Ammon's horn (tissue), 1 donor: ENCODE measurements at regions not wholly inside any gene's neighbourhood (a gene's known extent, or its start where the extent isn't known, plus 50 kb on each side); places are given as distances from the start of the nearest gene placed in this dataset.

Experiments
- DNase-seq: peaks from one replicate; pipeline ENCODE4 v3.0.0-alpha.2; 2016; ENCODE audit warnings: low spot score

DNA sequence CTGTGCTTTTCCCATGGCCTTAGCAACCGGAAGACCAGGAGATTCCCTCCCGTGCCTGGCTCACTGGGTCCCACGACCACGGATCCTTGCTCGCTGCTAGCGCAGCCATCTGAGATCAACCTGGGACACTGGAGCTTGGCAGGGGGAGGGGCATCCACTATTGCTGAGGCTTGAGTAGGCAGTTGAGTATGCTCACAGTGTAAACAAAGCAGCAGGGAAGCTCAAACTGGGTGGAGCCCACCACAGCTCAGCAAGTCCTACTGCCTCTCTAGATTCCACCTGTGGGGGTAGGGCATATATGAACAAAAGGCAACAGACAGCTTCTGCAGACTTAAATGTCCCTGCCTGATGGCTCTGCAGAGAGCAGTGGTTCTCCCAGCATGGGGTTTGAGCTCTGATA is 697.0 kb downstream of the SORCS1 start:
- no peak for DNase-seq

DNA sequence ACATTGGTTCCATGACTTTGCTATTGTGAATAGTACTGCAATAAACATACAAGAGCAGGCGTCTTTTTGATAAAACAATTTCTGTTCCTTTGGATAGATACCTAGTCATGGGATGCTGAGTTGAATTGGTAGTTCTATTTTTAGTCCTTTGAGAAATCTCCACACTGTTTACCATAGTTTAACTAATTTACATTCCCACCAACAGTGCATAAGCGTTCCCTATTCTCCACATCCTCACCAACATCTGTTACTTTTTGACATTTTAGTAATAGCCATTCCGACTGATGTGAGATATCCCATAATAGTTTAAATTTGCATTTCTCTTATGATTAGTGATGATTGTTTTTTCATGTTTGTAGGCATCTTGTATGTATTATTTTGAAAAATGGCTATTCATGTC is 707.0 kb downstream of the SORCS1 start:
- DNase-seq, result no peak

DNA sequence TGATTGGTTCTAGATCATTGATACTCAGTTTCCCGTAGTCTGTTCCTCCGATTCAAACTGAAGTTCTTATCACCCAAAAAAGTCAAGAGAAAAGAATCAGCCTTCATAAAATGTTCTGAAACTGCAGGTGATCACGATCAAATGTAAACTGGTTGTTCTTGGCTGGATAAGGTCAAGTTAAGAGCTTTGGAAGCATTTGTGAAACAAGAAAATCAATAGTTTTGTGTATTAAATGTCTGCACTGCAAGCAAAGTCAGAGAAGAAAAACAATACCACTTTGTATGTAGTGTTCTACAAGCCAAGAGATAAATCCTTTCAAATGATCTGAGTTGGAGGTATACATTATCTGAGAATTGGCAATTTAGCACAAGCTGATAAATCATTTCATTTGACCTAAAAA is 710.3 kb downstream of the SORCS1 start:
- no peak for DNase-seq

DNA sequence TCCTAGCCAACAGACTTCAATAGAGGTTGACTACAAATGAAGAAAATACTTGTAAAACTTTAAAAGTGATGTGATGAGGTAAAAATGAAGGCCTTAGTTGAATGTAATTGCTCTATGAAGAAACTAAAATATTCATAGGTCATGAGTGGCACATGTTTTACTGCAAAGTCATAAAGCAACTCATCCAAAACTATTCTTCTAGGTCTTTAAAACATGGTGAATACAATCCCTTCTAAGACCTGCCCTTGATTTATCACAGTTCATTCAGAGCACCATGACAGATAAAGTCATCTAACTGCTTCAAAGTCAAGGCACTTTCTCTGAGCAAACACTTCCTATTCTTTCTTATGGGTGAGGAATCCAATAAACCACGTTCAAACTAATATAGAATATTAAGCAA is 713.5 kb downstream of the SORCS1 start:
- DNase-seq, result no peak

DNA sequence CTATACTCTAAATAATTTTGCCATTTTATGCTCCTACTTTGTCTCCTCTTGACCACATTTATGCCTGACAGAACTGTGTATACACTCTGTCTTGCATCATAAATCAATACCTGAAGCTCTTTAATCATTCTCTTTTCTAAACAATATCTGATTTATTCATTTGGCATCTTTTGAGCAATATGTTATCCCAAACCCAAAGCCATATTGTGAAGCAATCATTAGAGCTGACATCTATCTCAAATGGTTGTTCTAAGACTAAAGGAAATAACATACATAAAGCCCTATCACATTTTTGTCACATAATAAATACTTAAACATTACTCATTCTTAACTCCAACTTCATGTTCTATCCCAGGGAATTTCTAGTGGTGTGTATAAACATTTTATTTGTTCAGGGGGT is 717.6 kb downstream of the SORCS1 start:
- DNase-seq, result no peak

DNA sequence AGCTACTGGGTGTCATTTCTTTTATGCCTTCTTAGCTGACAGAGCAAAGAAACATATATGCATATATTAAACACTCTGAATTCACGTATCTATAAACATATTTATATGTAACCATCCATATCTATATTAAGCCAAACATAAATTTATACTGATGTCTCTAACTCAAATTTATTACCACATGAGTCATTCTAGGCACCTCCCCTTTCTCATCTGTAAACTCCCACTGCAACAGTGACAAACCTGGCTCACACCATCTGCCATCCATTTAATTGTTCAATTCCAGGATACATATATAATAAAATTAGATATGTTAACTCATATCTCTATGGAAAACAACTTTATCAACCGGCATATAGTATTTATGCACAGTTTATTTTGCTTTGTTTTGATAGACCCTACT is 722.3 kb downstream of the SORCS1 start:
- DNase-seq, result no peak

DNA sequence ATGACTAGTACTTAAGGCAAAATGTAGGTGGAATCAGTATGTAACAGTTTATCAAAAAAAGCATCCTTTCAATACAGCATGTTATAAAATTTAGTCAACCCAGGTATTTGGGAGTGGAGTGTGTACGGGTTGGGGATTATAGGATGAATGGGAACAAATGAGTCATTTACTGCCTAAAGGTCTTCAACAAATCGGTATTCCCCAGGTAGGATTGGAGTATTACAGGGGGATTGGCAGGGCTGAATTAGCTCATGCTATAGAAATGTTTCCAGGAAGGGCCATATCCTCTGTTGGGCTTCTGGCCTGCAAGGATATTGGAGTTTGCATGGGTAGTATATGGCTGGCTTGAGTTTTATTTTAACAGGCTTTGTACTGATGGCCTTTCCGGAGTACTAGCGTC is 723.7 kb downstream of the SORCS1 start:
- no peak for DNase-seq

DNA sequence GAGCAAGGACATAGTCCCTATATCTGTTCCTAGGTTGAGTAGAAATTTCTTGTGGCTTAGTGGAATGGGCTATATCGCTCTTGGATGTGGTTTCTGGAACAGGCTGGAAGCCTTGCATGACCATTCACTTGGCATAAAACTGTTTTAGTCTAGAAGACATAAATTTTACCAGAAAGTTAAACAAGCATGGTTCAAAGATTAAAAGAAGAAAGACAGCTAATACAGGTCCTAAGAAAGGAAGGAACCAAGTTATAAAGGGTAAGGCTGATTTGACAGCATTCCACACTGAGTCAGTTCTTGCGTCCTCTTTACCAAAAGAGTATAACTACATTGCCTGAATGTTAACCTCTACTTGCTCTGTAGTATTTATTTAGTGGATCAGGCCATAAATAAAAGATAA is 724.2 kb downstream of the SORCS1 start:
- no peak for DNase-seq

DNA sequence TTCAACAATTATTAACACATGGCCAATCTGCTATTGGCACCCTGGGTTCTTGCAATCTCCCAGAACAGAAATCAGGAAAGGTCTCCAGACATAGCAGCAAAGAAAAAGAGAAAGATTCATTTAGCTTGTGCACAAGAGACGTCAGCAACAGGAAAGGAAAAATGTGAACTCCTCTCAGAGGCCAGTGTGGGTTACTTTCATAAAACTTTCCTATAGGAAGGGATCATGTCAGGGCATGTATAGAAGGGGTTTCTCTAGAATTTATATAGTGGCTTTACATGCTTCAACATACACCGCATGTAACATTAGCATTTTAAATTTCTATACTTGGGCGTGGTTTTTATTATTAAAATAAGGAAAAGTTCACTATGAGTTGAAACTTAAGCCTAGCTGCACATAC is 725.1 kb downstream of the SORCS1 start:
- DNase-seq, result no peak

DNA sequence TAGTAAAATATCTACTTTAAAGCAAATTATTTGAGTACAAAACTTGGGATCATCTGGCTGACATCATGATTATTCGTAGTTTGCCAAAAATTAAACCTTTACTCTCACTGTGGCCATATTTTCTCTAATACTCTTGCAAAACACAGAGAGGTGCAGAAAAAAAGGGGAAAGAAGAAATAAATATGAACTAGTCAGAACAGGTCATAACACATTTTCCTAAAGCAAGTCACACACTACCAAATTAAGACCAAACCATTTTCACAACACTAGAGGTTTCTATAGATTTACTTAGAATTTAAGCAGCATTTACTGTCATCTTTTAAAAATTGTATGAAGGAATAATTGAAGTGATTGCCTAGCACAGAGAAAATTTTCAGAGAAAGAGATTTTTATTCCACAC is 726.1 kb downstream of the SORCS1 start:
- no peak for DNase-seq

DNA sequence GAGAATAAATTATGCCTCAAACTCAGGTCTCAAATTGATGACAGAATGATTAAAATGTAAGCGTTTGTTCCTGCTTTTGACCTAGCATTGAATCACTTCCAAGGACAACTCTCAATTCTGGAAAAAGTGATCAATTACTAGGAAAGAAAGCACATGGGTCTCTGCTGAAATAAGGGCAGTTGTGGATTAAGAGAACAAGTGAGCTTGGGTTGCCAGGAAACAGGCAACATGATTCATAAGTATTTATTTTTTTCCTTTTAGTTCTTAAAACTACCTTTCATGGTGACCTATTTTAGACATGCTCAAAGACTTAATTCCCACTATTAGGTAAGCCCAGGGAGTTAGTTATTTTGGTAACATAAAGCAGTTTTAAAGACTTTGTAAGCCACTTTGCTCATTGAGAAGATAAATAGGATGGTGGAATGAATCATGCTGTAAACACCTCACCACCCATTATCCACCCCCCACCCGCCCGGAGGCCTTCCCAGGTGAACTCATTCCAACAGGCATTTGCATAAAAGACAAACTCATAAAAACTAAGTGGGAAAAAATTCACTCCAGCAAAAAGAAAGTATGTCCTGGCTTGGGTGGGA is 728.3 kb downstream of the SORCS1 start:
- no peak for DNase-seq

DNA sequence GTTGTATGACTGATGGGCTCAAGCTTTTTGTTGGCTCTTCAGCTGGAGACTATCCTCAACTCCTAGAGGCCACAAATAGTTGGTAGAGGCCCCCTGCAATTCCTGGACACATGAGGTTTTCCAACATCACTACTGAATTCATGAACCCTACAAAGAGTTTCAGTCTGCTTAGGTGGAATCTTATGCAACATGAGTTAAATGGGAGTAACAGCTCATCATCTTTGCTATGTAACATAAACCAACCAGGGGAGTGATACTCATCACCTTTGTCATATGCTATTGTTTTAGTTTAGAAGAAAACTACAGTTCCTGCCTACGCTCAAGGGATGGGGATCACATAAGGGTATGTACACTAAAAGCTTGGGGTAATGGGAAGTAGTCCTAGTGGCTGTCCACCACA is 729.4 kb downstream of the SORCS1 start:
- no peak for DNase-seq

DNA sequence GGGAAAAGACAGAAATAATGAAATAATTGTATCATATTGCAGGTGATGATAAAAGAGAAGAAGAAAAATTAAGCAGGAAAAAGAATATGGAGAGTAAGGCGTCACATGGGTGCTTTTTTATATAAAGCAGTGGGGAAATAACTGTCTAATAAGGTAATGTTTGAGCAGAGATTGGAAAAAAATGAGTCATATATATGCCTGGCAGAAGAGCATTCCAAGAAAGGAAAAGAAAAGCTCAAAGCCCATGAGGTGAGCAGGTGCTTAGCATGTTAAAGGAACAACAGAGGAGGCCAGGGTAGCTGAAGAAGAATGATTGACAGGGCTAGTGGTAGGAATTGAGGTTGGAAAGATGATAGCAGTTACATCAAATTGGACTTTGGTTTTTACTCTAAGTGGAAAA is 739.5 kb downstream of the SORCS1 start:
- no peak for DNase-seq

DNA sequence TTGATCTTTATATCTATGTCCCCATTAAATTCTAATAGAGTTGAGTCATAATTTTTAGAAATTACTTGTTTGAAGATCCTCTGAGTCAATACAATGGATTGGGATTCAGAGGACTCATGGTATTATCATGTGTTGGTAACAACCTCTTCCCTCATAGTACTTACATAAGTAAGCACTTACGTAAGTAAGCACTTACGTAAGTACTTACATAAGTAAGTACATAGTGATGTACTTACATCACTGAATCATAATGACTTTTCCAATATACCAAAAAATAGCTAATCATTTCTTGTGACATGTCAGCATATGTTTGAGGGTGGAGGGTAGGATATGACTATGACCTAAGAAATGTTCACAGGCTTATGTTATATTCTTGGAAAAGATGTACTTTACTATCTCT is 740.5 kb downstream of the SORCS1 start:
- no peak for DNase-seq

DNA sequence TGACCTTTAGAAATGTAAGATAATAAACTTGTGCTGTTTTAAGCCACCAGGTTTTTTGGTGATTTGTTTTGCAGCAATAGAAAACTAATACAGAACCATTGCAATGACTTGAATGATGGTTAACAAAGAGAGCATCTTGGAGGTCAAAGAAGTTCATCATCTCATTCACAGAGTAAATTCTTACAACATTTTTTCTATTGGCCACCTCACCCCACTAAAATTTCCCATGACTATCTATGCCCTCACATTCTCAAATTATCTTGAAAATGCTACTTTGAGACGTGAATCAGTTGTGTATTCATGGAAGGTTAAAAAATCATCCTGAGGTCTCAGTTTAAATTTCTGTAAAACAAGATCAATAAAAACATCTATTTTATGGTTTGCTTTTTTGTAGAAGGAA is 754.2 kb downstream of the SORCS1 start:
- no peak for DNase-seq

DNA sequence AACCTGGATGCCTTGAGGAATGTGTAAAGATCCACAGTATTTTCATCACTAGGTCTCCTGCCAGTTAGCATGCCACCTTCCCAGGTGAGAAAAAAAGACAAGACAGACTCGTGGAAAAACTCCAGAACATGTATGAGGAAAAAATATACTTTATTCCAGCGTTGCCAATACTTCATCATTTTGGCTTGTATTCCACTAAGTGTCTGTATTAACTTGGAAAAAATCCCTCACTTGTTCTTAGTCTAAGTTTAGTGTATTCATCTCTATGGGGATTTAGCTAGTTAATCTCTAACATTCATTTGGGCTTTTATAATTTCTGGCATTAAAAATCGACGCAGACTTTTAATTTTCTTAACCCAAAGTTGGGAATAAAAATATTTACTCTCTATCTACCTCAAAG is 759.4 kb downstream of the SORCS1 start:
- no peak for DNase-seq

DNA sequence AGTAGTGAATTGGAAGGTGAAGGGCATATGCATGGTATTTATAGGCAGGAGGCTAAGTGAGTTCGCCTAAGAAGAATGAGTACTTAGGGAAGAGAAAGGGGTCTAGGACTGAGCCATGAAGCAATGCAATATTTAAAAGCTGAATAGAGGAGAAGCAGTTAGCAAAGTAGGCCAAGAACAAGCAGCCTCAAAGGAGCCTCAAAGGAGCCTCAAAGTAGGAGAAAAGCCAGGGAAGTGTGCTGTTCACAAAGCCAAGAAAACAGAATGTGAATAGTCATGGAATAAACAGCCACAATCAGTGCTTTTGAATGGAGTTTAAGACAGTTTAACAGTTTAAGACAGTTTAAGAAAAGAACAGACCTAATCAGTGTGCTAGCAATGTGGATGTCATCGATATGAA is 762.0 kb downstream of the SORCS1 start:
- DNase-seq, result no peak

DNA sequence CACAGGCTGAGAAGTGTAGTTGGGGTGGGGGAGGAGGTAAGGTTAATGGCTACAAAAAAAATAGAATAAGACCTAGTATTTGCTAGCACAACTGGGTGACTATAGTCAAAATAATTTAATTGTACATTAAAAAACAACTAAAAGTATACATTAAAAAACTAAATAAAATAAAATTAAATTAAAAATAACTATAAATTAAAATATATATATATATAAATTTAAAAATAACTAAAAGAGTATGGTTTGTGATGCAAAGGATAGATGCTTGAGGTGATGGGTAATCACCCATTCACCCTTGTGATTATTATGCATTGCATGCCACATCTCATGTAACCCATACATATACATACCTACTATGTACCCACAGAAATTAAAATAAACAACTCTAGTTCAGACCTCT is 762.5 kb downstream of the SORCS1 start:
- DNase-seq, result no peak

DNA sequence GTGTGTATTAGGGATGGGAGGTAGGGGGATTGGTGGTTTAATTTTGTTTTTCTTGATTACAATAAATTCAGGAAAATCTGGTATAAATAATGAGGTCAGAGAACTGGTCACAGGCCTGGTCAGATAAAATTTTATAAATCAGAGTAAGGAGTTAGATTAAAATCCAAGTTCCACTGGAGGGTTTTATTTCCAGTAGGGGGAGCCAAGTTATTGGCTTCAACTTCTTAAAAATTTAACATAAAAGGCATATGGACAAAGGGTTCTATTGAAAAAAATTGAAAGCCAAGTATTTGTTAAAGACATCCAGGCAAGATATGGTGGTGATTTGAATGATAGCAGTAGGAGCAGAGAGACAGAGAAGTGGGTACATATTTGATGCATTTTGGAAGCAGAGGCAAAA is 763.3 kb downstream of the SORCS1 start:
- no peak for DNase-seq

DNA sequence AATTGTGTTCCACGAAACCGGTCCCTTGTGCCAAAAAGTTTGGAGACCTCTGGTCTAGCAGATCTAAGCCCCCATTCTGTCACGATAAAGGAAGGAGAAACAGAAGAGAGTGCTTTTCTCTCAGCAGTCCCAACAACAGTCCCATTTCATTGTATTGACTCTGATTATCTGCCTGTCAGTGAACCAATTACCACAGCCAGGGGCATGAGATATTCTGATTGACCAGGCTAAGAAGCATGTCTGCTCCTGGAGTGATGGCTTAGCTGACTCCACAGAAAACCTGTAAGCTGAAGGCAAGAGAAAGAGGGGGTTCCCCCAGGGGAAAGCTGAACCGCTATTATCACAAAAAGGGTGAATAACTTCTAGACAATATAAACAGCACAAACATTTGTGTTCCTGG is 765.4 kb downstream of the SORCS1 start:
- DNase-seq, result no peak

DNA sequence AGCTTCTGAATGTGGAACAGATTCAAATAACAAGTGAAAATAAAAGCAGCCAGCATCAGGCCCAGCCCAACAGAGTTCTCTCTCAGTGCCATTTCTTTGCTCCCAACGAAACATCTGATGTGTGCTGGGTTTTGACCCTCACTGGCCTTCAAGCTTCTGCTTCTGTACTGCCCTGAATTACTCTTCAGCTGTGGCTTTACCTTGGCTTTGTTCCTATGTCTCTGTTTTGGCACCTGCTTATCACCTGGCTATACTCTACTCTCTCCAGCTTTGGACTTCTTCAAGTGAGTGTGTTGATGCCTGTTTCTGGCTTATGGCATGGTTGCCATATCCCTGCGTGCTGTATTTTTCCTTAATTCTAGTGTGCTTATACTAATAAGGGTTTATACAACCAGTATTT is 768.3 kb downstream of the SORCS1 start:
- no peak for DNase-seq

DNA sequence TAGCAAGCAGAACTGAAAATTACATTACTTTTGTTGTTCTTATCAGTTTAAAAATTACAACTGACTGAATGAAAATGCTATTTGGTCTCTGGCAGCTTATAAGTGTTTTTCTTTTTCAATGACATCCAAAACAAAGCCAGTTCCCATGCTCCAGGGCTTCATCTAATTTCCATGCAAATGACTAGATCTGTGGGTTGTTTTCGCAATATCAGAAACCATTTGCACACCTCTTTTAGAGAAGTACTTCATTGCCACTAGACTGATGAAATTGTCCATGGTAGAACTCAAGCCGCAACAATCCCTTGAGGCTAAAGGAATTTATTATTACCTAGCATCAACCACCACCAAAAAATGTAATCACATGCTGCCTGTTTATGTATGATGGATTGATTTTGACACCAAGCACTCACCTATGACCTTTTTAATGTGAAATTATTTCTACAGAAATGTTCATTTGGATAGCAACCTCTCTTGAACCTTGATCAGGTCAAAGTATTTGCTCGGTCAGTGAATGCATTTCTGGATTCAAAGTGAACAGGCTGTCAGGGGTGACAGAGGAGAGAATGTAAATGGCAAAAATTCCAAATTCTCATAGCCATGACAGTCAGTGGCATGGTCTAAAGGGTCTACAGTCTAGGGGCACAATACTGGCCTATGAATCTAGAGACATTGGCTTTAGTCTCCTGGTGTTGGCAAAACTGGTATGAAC is 769.3 kb downstream of the SORCS1 start:
- no peak for DNase-seq

DNA sequence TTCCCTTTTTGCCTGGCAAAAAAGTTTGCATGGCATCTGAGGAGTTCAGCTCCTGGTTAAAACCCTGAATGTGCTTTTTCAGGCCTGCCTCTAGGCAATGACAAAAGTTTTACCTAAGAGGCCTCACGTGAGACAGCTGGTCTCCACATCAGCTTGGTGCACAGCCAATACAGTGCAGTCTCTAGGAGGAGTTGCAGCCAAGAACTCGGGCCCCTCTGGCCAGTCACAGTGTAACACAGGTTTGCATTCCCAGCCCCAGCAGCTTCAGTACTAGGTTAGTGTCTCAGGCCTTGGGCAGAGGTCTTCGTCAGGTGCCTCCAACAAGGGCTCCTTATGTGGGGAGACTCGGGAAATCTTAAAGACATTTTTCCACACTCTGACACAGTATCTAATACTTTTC is 771.7 kb downstream of the SORCS1 start:
- DNase-seq, result no peak

DNA sequence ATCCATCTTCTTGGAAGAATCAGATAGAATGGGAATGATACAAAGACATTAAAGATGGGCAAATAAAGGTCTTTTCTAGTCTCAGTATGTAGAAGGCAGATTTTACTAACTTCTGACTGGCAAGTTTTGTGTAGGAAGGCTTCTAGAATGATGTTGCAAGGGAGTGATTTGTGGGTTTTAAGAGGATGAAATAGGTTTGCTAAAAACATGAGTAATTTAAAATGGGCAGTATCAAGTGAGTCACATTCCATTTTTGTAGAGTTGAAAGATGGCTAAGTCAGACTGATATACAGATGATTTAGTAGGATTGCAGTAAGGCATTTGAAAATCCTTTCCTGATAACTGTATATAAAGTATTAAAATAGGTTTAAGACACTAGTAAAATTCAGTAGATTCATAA is 777.4 kb downstream of the SORCS1 start:
- no peak for DNase-seq
